WTC11 (cell line): ENCODE measurements at regions not wholly inside any gene's neighbourhood (a gene's known extent, or its start where the extent isn't known, plus 50 kb on each side); places are given as distances from the start of the nearest gene placed in this dataset.

Experiments
- ATAC-seq: fragments of 200-7000 bp; cut with Tn5 transposase; 2 replicates; pipeline ENCODE4 v1.10.0; 2021; ENCODE audit warnings: mild to moderate bottlenecking, moderate library complexity
- CTCF ChIA-PET: fragments of 300-600 bp; sonication (Branson Sonifier 250); formaldehyde crosslinking; loops from one replicate; lab custom pipeline; 2021; ENCODE audit warnings: antibody characterized with exemption; lab: Charles Lee
- POLR2A ChIA-PET: fragments of 350-600 bp; sonication (Branson Sonifier 250); formaldehyde crosslinking; loops from one replicate; lab custom pipeline; 2021; ENCODE audit warnings: antibody characterized with exemption; lab: Charles Lee
- DNase-seq: peaks from one replicate; pipeline ENCODE4 v3.0.0; 2021; ENCODE audit warnings: low spot score
- H3K27ac Mint-ChIP-seq: 2 replicates; pipeline ENCODE4 v1.8.0; 2021; ENCODE audit warnings: mixed read lengths
- H3K27me3 Mint-ChIP-seq: 2 replicates; pipeline ENCODE4 v1.8.0; 2021; ENCODE audit warnings: low read depth, mild to moderate bottlenecking, moderate library complexity, mixed read lengths
- H3K36me3 Mint-ChIP-seq: 2 replicates; pipeline ENCODE4 v1.8.0; 2021; ENCODE audit warnings: mixed read lengths
- H3K4me1 Mint-ChIP-seq: 2 replicates; pipeline ENCODE4 v1.8.0; 2022; ENCODE audit warnings: mixed read lengths
- H3K4me3 Mint-ChIP-seq: 2 replicates; pipeline ENCODE4 v1.8.0; 2021; ENCODE audit warnings: mild to moderate bottlenecking, moderate library complexity, mixed read lengths
- H3K9me3 Mint-ChIP-seq: 2 replicates; pipeline ENCODE4 v1.8.0; 2021; ENCODE audit warnings: mixed read lengths
- ATF1 ChIP-seq: sonication (generic); formaldehyde crosslinking; IDR thresholded peaks from 2 replicates; pipeline ENCODE4 v1.8.1; 2023; ENCODE audit warnings: mild to moderate bottlenecking, moderate library complexity, missing genetic modification reagents
- CBFB ChIP-seq: sonication (generic); formaldehyde crosslinking; IDR thresholded peaks from 2 replicates; pipeline ENCODE4 v1.8.1; 2022; ENCODE audit warnings: mild to moderate bottlenecking, low read depth, missing genetic modification reagents
- ESRRA ChIP-seq: sonication (generic); formaldehyde crosslinking; IDR thresholded peaks from 2 replicates; pipeline ENCODE4 v1.8.1; 2022; ENCODE audit warnings: mild to moderate bottlenecking, missing genetic modification reagents, borderline replicate concordance
- ETV6 ChIP-seq: sonication (generic); formaldehyde crosslinking; IDR thresholded peaks from 2 replicates; pipeline ENCODE4 v1.8.1; 2022; ENCODE audit warnings: mild to moderate bottlenecking, missing genetic modification reagents
- GABPB1 ChIP-seq: sonication (generic); formaldehyde crosslinking; IDR thresholded peaks from 2 replicates; pipeline ENCODE4 v1.8.1; 2023; ENCODE audit warnings: mild to moderate bottlenecking, missing genetic modification reagents
- HMGA2 ChIP-seq: fragments of 250-450 bp; sonication (Bioruptor Pico); IDR thresholded peaks from 2 replicates; pipeline ENCODE4 v1.4.0; 2021; ENCODE audit warnings: mild to moderate bottlenecking, moderate library complexity
- IRF2 ChIP-seq: sonication (generic); formaldehyde crosslinking; IDR thresholded peaks from 2 replicates; pipeline ENCODE4 v1.8.0; 2022; ENCODE audit warnings: low read depth, missing genetic modification reagents, borderline replicate concordance
- KAT7 ChIP-seq: sonication (generic); formaldehyde crosslinking; IDR thresholded peaks from 2 replicates; pipeline ENCODE4 v1.8.1; 2023; ENCODE audit warnings: missing genetic modification reagents, mild to moderate bottlenecking, borderline replicate concordance
- NFE2L1 ChIP-seq: sonication (generic); formaldehyde crosslinking; IDR thresholded peaks from 2 replicates; pipeline ENCODE4 v1.8.1; 2023; ENCODE audit warnings: missing genetic modification reagents
- SP1 ChIP-seq: sonication (generic); formaldehyde crosslinking; conservative IDR thresholded peaks from 2 replicates; pipeline ENCODE4 v1.8.1; 2022; ENCODE audit warnings: missing genetic modification reagents
- TEAD1 ChIP-seq: sonication (generic); formaldehyde crosslinking; IDR thresholded peaks from 2 replicates; pipeline ENCODE4 v1.8.0; 2022; ENCODE audit warnings: mild to moderate bottlenecking, missing genetic modification reagents
- TP53 ChIP-seq: sonication (generic); formaldehyde crosslinking; IDR thresholded peaks from 2 replicates; pipeline ENCODE4 v1.8.1; 2023; ENCODE audit warnings: mild to moderate bottlenecking, missing genetic modification reagents
- ZNF138 ChIP-seq: sonication (generic); formaldehyde crosslinking; conservative IDR thresholded peaks from 2 replicates; pipeline ENCODE4 v1.8.1; 2022; ENCODE audit warnings: mild to moderate bottlenecking, moderate library complexity, missing genetic modification reagents
- ZNF263 ChIP-seq: sonication (generic); formaldehyde crosslinking; IDR thresholded peaks from 2 replicates; pipeline ENCODE4 v1.8.1; 2022; ENCODE audit warnings: low read depth, mild to moderate bottlenecking, moderate library complexity, missing genetic modification reagents
- ZNF416 ChIP-seq: fragments of 250-450 bp; sonication (Bioruptor Pico); IDR thresholded peaks from 2 replicates; pipeline ENCODE4 v1.9.0; 2021; ENCODE audit warnings: mild to moderate bottlenecking, inconsistent platforms
- TF ChIP-seq, protein P1 (sequence below): sonication (generic); formaldehyde crosslinking; IDR thresholded peaks from 2 replicates; pipeline ENCODE4 v1.8.0; 2022; ENCODE audit warnings: missing genetic modification reagents
- TF ChIP-seq, protein P2 (sequence below): fragments of 250-450 bp; sonication (Bioruptor Pico); IDR thresholded peaks from 2 replicates; pipeline ENCODE4 v2.1.2; 2022; ENCODE audit warnings: mild to moderate bottlenecking, moderate library complexity
- TF ChIP-seq, protein P3 (sequence below): sonication (generic); formaldehyde crosslinking; IDR thresholded peaks from 2 replicates; pipeline ENCODE4 v1.8.0; 2022; ENCODE audit warnings: mild to moderate bottlenecking, missing genetic modification reagents
- TF ChIP-seq, protein P4 (sequence below): sonication (generic); formaldehyde crosslinking; conservative IDR thresholded peaks from 2 replicates; pipeline ENCODE4 v1.8.1; 2023; ENCODE audit warnings: mild to moderate bottlenecking, low read depth, missing genetic modification reagents, moderate library complexity
- TF ChIP-seq, protein P5 (sequence below): sonication (generic); formaldehyde crosslinking; IDR thresholded peaks from 2 replicates; pipeline ENCODE4 v1.8.1; 2023; ENCODE audit warnings: mild to moderate bottlenecking, missing genetic modification reagents
- TF ChIP-seq, protein P6 (sequence below): fragments of 200-600 bp; IDR thresholded peaks from 2 replicates; pipeline ENCODE4 v1.8.0; 2022; ENCODE audit warnings: antibody characterized with exemption

DNA sequence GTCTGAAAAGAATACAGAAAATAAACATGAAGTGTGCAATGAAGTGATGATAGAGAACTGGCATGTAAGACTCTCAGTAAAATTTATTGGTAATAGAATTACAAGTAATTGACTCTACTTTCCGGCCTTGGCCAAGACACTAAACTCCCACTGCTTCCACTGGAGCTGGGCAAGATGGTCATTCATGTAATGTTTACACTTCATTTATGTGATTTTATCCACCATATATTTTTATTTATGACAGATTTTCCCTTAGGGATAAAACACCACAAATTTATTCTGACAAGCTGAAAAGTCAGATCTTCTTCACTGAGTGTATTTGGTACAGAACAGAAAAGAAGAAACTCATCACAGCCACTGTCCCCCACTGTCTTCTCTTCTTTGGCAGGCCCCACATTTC, 191.9 kb downstream of the SLC39A8 start (continued):
- TF ChIP-seq, protein P1, sequence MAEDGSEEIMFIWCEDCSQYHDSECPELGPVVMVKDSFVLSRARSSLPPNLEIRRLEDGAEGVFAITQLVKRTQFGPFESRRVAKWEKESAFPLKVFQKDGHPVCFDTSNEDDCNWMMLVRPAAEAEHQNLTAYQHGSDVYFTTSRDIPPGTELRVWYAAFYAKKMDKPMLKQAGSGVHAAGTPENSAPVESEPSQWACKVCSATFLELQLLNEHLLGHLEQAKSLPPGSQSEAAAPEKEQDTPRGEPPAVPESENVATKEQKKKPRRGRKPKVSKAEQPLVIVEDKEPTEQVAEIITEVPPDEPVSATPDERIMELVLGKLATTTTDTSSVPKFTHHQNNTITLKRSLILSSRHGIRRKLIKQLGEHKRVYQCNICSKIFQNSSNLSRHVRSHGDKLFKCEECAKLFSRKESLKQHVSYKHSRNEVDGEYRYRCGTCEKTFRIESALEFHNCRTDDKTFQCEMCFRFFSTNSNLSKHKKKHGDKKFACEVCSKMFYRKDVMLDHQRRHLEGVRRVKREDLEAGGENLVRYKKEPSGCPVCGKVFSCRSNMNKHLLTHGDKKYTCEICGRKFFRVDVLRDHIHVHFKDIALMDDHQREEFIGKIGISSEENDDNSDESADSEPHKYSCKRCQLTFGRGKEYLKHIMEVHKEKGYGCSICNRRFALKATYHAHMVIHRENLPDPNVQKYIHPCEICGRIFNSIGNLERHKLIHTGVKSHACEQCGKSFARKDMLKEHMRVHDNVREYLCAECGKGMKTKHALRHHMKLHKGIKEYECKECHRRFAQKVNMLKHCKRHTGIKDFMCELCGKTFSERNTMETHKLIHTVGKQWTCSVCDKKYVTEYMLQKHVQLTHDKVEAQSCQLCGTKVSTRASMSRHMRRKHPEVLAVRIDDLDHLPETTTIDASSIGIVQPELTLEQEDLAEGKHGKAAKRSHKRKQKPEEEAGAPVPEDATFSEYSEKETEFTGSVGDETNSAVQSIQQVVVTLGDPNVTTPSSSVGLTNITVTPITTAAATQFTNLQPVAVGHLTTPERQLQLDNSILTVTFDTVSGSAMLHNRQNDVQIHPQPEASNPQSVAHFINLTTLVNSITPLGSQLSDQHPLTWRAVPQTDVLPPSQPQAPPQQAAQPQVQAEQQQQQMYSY, result no peak
- TF ChIP-seq, protein P2, sequence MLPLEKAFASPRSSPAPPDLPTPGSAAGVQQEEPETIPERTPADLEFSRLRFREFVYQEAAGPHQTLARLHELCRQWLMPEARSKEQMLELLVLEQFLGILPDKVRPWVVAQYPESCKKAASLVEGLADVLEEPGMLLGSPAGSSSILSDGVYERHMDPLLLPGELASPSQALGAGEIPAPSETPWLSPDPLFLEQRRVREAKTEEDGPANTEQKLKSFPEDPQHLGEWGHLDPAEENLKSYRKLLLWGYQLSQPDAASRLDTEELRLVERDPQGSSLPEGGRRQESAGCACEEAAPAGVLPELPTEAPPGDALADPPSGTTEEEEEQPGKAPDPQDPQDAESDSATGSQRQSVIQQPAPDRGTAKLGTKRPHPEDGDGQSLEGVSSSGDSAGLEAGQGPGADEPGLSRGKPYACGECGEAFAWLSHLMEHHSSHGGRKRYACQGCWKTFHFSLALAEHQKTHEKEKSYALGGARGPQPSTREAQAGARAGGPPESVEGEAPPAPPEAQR (CRISPR knock-in tag), result no peak
- TF ChIP-seq, protein P3, sequence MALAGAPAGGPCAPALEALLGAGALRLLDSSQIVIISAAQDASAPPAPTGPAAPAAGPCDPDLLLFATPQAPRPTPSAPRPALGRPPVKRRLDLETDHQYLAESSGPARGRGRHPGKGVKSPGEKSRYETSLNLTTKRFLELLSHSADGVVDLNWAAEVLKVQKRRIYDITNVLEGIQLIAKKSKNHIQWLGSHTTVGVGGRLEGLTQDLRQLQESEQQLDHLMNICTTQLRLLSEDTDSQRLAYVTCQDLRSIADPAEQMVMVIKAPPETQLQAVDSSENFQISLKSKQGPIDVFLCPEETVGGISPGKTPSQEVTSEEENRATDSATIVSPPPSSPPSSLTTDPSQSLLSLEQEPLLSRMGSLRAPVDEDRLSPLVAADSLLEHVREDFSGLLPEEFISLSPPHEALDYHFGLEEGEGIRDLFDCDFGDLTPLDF, result no peak
- TF ChIP-seq NFE2L1 (CRISPR knock-in tag) (no peak), IRF2 (CRISPR knock-in tag) (no peak), ATF1 (CRISPR knock-in tag) (no peak), HMGA2 (CRISPR knock-in tag) (no peak), TP53 (no peak), GABPB1 (CRISPR knock-in tag) (no peak), ZNF138 (CRISPR knock-in tag) (no peak), SP1 (CRISPR knock-in tag) (no peak)
- TF ChIP-seq, protein P4, sequence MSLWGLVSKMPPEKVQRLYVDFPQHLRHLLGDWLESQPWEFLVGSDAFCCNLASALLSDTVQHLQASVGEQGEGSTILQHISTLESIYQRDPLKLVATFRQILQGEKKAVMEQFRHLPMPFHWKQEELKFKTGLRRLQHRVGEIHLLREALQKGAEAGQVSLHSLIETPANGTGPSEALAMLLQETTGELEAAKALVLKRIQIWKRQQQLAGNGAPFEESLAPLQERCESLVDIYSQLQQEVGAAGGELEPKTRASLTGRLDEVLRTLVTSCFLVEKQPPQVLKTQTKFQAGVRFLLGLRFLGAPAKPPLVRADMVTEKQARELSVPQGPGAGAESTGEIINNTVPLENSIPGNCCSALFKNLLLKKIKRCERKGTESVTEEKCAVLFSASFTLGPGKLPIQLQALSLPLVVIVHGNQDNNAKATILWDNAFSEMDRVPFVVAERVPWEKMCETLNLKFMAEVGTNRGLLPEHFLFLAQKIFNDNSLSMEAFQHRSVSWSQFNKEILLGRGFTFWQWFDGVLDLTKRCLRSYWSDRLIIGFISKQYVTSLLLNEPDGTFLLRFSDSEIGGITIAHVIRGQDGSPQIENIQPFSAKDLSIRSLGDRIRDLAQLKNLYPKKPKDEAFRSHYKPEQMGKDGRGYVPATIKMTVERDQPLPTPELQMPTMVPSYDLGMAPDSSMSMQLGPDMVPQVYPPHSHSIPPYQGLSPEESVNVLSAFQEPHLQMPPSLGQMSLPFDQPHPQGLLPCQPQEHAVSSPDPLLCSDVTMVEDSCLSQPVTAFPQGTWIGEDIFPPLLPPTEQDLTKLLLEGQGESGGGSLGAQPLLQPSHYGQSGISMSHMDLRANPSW, result no peak

DNA sequence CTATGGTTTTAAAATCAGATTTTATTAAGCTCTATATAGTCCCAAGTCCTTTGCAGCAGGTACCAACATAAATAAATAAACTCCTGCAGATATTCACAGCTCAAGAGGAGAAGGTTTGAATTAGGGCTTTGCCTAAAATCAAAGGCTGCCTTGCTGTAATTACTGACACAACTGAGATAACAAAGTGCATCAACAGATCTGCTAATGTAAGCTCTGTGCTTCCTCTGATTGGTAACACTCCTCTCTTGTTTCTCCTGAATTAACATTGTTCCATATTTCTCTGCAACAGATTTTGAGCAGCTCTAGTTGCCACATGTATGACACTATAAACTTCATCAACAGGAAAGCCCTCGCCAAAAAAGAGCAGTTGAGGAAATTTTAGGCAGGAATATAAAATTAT, 193.6 kb downstream of the SLC39A8 start:
- no peaks in the 10 kb centered on the region for H3K36me3 Mint-ChIP-seq
- ATAC-seq (no peak; the same call in 1 of the 2 replicates), DNase-seq (no peak)
- H3K27ac Mint-ChIP-seq, result no peak overlapping the region
- TF ChIP-seq ESRRA (CRISPR knock-in tag) (no peak), ZNF263 (CRISPR knock-in tag) (no peak)
- ChIA-PET POLR2A (no interaction called here), CTCF (interaction anchor here (1.3 to 1.5 kb wide), 2 partner anchors 106 to 148 kb away, joined by 3 to 5 read pairs; no protein-coding TSS in a partner anchor)
- peaks cover 13% of the 10 kb centered on the region for H3K4me1 Mint-ChIP-seq
- H3K9me3 Mint-ChIP-seq, result peaks cover 6% of the 10 kb centered on the region; the same call in 1 of the 2 replicates
- H3K27me3 Mint-ChIP-seq, result no peaks in the 10 kb centered on the region; the same call in 1 of the 2 replicates
- no peak overlapping the region for H3K4me3 Mint-ChIP-seq

DNA sequence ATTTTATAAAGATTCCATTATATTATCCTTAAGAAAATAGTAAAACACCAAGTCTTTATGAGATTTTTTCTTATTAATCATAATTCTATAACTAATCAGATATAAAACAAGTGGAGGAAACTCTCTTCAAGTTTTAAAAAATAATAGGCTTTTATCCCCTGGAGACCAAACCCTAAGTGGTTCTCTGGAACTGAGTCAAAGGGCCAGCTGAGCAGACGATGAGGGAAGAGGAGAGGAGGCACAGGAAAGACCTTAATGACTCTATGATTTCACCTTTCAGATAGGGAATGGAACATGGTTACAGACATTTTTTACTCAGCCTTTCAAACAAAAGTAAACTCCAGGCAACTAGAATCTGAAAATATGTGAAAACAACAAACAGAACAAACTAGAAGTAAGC, 201.8 kb downstream of the SLC39A8 start:
- Mint-ChIP-seq H3K36me3 (no peaks in the 10 kb centered on the region), H3K9me3 (no peaks in the 10 kb centered on the region), H3K27ac (no peak overlapping the region), H3K4me3 (no peak overlapping the region), H3K4me1 (no peaks in the 10 kb centered on the region), H3K27me3 (no peaks in the 10 kb centered on the region)
- ATAC-seq (no peak), DNase-seq (no peak)
- ChIA-PET CTCF (no interaction called here), POLR2A (no interaction called here)
- no peak for TF ChIP-seq TEAD1 (CRISPR knock-in tag)
- no peak for TF ChIP-seq CBFB (CRISPR knock-in tag)
- TF ChIP-seq, protein P5, sequence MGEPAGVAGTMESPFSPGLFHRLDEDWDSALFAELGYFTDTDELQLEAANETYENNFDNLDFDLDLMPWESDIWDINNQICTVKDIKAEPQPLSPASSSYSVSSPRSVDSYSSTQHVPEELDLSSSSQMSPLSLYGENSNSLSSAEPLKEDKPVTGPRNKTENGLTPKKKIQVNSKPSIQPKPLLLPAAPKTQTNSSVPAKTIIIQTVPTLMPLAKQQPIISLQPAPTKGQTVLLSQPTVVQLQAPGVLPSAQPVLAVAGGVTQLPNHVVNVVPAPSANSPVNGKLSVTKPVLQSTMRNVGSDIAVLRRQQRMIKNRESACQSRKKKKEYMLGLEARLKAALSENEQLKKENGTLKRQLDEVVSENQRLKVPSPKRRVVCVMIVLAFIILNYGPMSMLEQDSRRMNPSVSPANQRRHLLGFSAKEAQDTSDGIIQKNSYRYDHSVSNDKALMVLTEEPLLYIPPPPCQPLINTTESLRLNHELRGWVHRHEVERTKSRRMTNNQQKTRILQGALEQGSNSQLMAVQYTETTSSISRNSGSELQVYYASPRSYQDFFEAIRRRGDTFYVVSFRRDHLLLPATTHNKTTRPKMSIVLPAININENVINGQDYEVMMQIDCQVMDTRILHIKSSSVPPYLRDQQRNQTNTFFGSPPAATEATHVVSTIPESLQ (CRISPR knock-in tag), result no peak
- no peak for TF ChIP-seq KAT7 (CRISPR knock-in tag)
- no peak for TF ChIP-seq ETV6
- TF ChIP-seq, protein P6, sequence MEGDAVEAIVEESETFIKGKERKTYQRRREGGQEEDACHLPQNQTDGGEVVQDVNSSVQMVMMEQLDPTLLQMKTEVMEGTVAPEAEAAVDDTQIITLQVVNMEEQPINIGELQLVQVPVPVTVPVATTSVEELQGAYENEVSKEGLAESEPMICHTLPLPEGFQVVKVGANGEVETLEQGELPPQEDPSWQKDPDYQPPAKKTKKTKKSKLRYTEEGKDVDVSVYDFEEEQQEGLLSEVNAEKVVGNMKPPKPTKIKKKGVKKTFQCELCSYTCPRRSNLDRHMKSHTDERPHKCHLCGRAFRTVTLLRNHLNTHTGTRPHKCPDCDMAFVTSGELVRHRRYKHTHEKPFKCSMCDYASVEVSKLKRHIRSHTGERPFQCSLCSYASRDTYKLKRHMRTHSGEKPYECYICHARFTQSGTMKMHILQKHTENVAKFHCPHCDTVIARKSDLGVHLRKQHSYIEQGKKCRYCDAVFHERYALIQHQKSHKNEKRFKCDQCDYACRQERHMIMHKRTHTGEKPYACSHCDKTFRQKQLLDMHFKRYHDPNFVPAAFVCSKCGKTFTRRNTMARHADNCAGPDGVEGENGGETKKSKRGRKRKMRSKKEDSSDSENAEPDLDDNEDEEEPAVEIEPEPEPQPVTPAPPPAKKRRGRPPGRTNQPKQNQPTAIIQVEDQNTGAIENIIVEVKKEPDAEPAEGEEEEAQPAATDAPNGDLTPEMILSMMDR, result no peak
- TF ChIP-seq ZNF416, result no peak
- no peak for TF ChIP-seq IRF2 (CRISPR knock-in tag)
